ENCODE measurements at regions not wholly inside any gene's neighbourhood (a gene's known extent, or its start where the extent isn't known, plus 50 kb on each side); places are given as distances from the start of the nearest gene placed in this dataset.

GRCh38 chr5:6995115-6995514 lies 281.9 kb downstream of the TENT4A start:
- Histone ChIP-seq H3K9me3 (peaks cover 5% of the 10 kb centered on the region), H3K36me3 (no peaks in the 10 kb centered on the region), H3K4me1 (no peaks in the 10 kb centered on the region), H3K27me3 (no peaks in the 10 kb centered on the region), H3K4me3 (no peak overlapping the region), H3K27ac (no peak overlapping the region)
- WGBS: 70% methylated on average over 2 of the region's 2 CpGs
- DNase-seq (ENCODE audit: low spot score in 2 of 2): no peak
- TF ChIP-seq POLR2AphosphoS5 (IDR thresholded peaks at IDR 0.05): no peak
- no peak for TF ChIP-seq EP300 (IDR thresholded peaks at IDR 0.05)
- TF ChIP-seq POLR2A (IDR thresholded peaks at IDR 0.05): no peak
- no peak for TF ChIP-seq CTCF (IDR thresholded peaks at IDR 0.05)

- Histone ChIP-seq H3K27me3 (no peaks in the 10 kb centered on the region), H3K4me3 (no peak overlapping the region), H3K4me1 (no peaks in the 10 kb centered on the region), H3K9me3 (peaks cover 5% of the 10 kb centered on the region), H3K36me3 (no peaks in the 10 kb centered on the region), H3K27ac (no peak overlapping the region)
- TF ChIP-seq POLR2A (IDR thresholded peaks at IDR 0.05): no peak
- TF ChIP-seq CTCF (IDR thresholded peaks at IDR 0.05): no peak
- TF ChIP-seq POLR2AphosphoS5 (IDR thresholded peaks at IDR 0.05): no peak
- TF ChIP-seq EP300 (IDR thresholded peaks at IDR 0.05): no peak
- no peak for DNase-seq (ENCODE audit: low spot score in 2 of 2)
- 41% methylated on average over 4 of the region's 4 CpGs for WGBS
Observed at GRCh38 chr5:7000310-7000709, 287.1 kb downstream of the TENT4A start.

- 26% methylated on average over 6 of the region's 6 CpGs for WGBS
- no peaks in the 10 kb centered on the region for H3K36me3 ChIP-seq
- H3K27me3 ChIP-seq: peaks cover 2% of the 10 kb centered on the region
- H3K9me3 ChIP-seq: no peaks in the 10 kb centered on the region
- TF ChIP-seq POLR2AphosphoS5 (IDR thresholded peaks at IDR 0.05) (no peak), CTCF (IDR thresholded peaks at IDR 0.05) (no peak), EP300 (IDR thresholded peaks at IDR 0.05) (no peak), POLR2A (IDR thresholded peaks at IDR 0.05) (no peak)
- H3K27ac ChIP-seq: no peak overlapping the region
- DNase-seq (ENCODE audit: low spot score in 2 of 2): no peak
- H3K4me1 ChIP-seq: no peaks in the 10 kb centered on the region
- no peak overlapping the region for H3K4me3 ChIP-seq
Observed at GRCh38 chr5:7010591-7010990, 297.4 kb downstream of the TENT4A start.

- H3K4me1 ChIP-seq: no peaks in the 10 kb centered on the region
- no peak overlapping the region for H3K27ac ChIP-seq
- H3K4me3 ChIP-seq: no peak overlapping the region
- TF ChIP-seq POLR2AphosphoS5 (IDR thresholded peaks at IDR 0.05) (no peak), POLR2A (IDR thresholded peaks at IDR 0.05) (no peak), CTCF (IDR thresholded peaks at IDR 0.05) (no peak), EP300 (IDR thresholded peaks at IDR 0.05) (no peak)
- no peaks in the 10 kb centered on the region for H3K9me3 ChIP-seq
- H3K36me3 ChIP-seq: no peaks in the 10 kb centered on the region
- no peak for DNase-seq (ENCODE audit: low spot score in 2 of 2)
- 75% methylated on average over 2 of the region's 2 CpGs for WGBS
- peaks cover 1% of the 10 kb centered on the region for H3K27me3 ChIP-seq
Observed at GRCh38 chr5:7012057-7012456, 298.8 kb downstream of the TENT4A start.

GRCh38 chr5:7014611-7015010 lies 301.4 kb downstream of the TENT4A start:
- Histone ChIP-seq H3K36me3 (no peaks in the 10 kb centered on the region), H3K27ac (no peak overlapping the region), H3K27me3 (no peaks in the 10 kb centered on the region), H3K9me3 (no peaks in the 10 kb centered on the region), H3K4me1 (no peaks in the 10 kb centered on the region), H3K4me3 (no peak overlapping the region)
- no peak for TF ChIP-seq CTCF (IDR thresholded peaks at IDR 0.05)
- TF ChIP-seq POLR2A (IDR thresholded peaks at IDR 0.05): no peak
- TF ChIP-seq POLR2AphosphoS5 (IDR thresholded peaks at IDR 0.05): no peak
- TF ChIP-seq EP300 (IDR thresholded peaks at IDR 0.05): no peak
- no peak for DNase-seq (ENCODE audit: low spot score in 2 of 2)
- 61% methylated on average over 2 of the region's 2 CpGs for WGBS

Data from suprapubic skin (tissue), 4 donors.